Right ventricle myocardium inferior (tissue), 1 donor: ENCODE measurements at regions not wholly inside any gene's neighbourhood (a gene's known extent, or its start where the extent isn't known, plus 50 kb on each side); places are given as distances from the start of the nearest gene placed in this dataset.
"Not testable (repeated sequence)": the region's sequence is repeated elsewhere in the genome, so short reads cannot be mapped to it uniquely, and the experiment has no call there.

Experiments
- ATAC-seq: fragments of 200-7000 bp; cut with Tn5 transposase; one replicate; pipeline ENCODE4 v1.9.1; 2020; ENCODE audit warnings: mild to moderate bottlenecking, moderate library complexity
- DNase-seq: peaks from one replicate; pipeline ENCODE4 v3.0.0; 2021; ENCODE audit errors: missing footprints
- intact Hi-C: fragments of 100-400 bp; cut with DNase I; formaldehyde crosslinking; loops from one replicate; pipeline ENCODE4 v1.11.0; 2022
- donor health status: DM: no; HTN: yes; CAD: no; lungs with severe emphysema.

DNA sequence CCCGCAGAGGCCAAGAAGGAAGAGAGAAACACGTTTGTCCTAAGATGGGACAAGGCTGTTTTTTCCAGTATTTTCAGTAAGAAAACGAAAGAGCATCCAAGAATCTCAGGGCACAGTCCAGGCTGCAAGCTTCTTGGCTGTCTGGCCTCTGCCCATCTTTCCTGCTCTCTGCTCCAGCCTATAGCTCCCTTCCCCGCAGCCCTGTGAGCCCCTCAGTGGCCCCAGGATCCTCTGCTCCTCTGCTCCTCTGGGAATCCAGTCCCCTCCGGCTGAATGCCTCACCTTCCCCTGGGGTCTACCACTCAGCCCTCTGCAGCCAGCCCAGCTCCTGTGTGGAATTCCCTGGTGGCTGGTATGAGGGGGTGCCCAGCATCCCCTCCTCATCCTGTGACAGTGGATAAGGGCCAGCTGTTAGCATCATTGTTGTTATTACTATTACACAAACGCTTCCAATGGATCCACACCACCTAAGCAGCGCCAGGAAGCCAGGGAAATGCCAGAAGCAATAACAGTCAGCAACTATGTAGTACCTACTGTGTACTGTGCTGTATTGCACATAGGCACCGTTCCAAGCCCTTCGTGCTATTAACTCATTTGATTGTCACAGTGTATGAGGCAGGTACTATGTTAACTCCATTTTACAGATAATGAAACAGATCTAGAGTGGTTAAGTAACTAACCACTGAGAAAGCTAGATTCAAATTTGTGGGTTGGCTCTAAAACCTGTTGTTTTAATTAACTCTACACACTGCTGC is 60.3 kb upstream of the PTPN1 start:
- intact Hi-C loops: loop anchor here (5.0 kb wide), 1 partner anchor 33 kb away; no protein-coding TSS in a partner anchor
- DNase-seq (no peak), ATAC-seq (no peak)

DNA sequence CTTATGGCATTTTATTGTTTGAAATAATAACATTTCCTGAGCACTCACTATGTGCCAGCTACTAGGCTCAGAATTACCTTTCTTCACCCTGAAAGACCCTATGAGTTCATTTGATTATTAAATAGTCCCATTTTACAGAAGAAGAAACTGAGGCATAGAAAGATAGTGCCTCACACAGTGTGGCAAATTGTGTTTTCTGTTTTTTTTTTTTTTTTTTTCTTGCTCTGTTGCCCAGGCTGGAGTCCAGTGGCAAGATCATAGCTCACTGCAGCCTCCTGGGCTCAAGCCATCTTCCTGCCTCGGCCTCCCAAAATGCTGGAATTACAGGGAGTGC is 59.7 kb upstream of the PTPN1 start:
- DNase-seq (no peak), ATAC-seq (no peak)
- intact Hi-C loops: loop anchor here (5.0 kb wide), 1 partner anchor 33 kb away; no protein-coding TSS in a partner anchor

DNA sequence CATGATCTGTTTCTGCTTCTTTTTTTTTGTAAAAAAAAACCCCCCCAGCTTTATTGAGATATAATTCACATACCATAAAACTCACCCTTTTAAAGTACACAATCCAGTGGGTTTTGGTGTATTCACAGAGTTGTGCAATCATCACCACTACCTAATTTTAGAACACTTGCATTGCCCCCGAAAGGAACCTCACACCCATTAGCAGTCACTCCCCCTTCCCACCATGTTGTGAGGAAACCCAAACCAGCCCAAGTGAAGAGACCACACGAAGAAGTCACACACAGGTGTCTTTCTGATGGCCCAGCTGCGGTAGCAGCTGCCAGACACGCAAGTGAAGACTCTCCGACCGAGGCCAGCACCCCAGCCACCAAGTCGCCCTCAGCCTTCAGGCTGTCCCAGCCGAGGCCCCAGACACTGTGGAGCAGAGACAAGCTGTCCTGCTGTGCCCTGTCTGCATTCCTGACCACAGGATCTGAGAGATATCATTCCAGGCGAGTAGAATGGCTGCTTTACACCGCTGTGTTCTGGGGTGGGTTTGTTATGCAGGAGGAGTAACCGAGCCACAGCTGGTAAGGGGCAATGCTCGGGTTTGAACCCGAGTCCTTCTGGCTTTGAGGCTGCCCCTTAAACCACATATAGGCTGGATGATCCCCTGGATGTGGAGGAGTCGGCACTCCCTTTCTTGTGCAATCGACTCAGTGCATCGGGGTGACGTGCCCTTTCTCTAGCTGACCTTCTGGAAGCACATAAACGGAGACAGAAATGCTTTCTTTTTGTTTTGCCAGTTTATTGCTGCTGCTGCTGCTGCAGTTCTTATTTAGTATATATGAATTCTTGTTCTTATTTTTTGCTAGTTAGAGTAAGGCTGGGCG is 59.1 kb upstream of the PTPN1 start:
- DNase-seq (no peak), ATAC-seq (peak; percentile 59)
- intact Hi-C loops: loop anchor here (5.0 kb wide), 1 partner anchor 34 kb away; no protein-coding TSS in a partner anchor

DNA sequence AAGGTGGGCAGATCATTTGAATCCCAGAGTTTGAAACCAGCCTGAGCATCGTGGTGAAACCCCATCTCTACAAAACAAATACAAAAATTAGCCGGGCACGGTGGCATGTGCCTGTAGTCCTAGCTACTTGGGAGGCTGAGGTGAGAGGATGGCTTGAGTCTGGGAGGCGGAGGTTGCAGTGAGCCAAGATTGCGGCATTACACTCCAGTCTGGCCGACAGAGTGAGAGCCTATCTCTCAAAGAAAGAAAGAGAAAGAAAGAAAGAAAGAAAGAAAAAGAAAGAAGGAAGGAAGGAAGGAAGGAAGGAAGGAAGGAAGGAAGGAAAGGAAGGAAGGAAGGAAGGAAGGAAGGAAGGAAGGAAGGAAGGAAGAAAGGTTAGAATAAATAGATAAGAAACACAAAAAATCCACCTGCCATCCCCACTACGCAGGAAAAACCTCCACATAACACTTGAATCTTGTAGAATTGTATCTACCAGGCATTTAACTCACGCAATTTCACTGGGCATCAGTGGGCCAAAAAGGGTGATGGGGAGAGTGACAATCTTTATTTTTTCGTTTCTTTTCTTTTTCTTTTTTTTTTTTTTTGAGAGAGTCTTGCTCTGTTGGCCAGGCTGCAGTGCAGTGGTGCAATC is 58.3 kb upstream of the PTPN1 start:
- DNase-seq, ATAC-seq: not testable (repeated sequence)
- intact Hi-C loops: loop anchor here (5.0 kb wide), 1 partner anchor 35 kb away; no protein-coding TSS in a partner anchor

DNA sequence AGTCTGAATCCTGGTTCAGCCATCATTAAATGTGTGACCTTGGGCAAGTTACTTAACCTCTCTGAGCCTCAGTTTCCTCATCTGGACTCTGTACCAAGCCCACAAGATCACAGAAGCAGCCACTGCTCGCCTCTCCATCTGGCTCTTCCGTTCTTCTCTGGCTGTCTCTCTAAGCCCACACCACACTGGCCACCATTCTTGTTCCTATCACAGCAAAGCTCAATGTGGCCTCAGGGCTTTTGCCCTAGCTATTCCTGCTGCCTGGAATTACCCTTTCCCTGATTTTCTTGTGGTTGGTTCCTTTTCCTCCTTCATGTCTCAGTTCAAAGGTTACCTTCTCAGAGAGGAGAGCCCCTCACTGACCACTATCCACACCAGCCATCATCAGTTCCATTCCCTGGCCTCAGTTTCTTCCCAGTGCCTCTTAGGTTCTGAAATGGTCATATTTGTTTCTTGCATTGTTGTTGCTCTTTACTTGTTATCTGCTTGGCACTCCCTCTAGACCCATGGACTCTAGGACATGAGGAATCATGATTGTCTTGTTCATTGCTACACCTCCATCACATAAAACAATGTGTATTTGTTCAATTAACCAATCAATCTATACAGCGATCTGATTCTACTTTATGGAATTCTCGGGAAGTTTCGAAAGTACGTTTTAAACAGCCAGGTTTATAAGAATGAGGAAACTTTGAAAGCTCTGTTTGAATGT is 56.5 kb upstream of the PTPN1 start:
- DNase-seq: no peak
- intact Hi-C loops: loop anchor here (5.0 kb wide), 1 partner anchor 36 kb away; no protein-coding TSS in a partner anchor
- ATAC-seq: no peak

DNA sequence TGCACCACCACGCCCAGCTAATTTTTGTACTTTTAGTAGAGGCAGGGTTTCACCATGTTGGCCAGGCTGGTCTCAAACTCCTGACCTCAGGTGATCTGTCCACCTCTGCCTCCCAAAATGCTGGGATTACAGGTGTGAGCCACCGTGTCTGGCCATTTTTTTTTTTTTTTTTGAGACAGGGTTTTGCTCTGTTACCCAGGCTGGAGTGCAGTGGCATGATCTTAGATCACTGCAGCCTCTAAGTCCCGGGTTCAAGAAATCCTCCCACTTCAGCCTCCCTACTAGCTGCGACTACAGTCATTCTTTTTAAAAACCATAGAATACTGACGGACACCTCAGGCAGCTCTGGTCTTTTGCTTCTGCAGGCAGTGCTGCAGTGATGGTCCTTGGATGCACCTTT is 54.9 kb upstream of the PTPN1 start:
- intact Hi-C loops: not testable (repeated sequence)

DNA sequence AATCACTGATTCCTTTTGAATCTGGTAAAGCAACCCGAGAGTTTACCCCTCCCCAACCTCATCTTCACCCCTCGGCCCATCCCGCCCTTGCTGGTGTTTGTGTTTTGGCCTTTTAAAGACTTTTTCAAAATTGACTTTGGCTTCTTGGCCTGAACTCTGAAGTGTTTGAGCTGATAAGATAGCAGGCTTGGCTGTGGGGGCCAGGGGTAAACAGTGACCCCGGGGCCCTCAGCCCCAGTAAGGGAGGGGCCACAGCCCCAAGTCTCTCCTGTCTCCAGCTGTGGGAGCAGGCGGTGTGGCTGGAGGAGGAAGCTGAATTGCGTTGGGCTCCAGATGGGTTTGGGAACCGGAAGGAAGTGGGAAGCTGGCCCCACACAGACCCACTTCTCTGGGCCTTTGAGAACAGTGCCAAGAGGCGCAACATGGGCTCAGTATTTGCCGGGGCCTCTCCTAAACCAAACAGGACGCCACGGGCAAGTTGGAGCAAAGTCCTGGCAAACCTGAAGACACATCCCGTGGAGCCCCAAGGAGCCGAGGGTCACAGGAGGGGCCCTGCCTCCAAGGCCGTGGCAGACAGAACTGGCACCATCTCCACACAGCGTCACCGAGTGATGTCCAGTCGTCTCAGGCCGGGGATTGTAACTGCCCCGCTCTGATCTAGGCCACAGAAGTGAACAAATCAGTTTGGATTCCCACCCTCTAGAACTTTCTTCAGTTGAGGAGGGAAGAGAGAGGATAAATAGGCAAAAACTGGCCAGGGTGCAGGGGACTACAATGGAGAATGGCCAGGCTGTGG is 54.3 kb upstream of the PTPN1 start:
- intact Hi-C loops: no loop called here
- ATAC-seq (peak; percentile 23), DNase-seq (peak; percentile 72)

More for the DNA sequence above, 54.9 kb upstream of the PTPN1 start:
- not testable (repeated sequence) for DNase-seq, ATAC-seq

DNA sequence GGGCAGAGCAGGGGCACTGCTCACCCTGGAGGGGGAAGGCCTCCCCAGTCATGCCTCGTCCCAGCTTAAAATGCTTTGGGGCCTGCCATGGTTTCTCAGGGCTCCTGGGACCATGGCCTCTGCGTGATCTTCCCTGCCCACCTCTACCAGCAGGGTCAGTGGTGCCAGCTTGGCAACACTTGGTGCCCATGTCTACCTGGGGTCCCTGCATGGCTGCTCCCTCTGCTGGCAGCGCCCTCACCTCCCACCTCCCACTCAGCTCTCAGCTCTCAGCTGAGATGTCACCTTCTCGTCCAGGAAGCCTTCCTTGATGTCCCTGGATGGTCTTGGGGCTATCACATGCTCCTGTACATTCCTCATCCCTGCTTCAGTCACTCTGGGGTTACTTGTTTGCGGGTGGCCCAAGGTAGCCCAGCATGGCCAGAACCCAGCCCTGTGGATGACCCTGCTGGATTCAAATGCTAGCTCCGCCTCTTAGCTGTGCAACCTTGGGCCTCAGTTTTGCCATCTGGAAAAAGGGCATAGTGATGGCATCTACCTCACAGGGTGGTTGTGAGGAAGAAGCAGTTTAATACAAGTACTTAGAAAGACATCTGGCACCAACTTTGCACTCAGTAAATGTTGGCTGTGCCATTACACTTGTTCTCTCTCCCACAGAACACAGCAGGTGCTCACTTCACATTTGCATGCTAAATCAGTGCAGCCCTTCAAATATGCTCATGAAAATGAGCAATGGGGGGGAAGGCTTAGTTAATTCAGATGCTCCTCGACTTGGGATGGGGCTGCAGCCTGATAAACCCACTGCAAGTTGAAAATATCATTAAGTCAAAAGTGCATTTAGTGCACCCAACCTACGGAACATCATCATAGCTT is 53.5 kb upstream of the PTPN1 start:
- DNase-seq: no peak
- intact Hi-C loops: no loop called here
- ATAC-seq: no peak

DNA sequence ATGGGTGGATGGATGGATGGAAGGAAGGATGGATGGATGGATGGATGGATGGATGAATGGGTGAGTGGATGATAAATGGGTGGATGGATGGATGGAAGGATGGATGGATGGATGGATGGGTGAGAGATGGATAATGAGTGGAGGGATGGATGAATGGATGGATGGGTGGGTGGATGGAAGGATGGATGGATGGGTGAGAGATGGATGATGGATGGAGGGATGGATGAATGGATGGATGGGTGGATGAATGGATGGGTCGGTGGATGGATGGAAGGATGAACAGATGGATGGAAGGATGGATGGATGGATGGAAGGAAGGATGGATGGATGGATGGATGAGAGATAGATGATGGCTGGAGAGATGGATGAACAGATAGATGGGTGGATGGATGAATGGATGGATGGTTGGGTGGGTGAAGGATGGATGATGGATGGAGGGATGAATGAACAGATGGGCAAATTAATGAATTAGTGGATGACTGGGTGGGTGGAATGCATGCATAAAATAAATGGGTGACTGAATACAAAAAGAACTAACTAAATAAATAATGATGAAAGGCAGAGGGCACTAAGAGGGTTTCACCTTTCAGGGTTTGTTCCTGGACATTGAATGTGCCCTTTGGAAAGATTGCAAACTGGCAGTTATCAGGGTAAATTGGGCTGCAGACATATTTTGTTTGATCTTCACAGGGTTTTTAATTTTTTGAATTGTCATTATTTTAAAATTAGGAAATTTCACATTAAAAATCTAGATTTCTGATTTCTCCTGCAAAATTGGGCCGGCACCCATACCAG is 50.9 kb upstream of the PTPN1 start:
- intact Hi-C loops: no loop called here
- ATAC-seq: no peak
- no peak for DNase-seq

DNA sequence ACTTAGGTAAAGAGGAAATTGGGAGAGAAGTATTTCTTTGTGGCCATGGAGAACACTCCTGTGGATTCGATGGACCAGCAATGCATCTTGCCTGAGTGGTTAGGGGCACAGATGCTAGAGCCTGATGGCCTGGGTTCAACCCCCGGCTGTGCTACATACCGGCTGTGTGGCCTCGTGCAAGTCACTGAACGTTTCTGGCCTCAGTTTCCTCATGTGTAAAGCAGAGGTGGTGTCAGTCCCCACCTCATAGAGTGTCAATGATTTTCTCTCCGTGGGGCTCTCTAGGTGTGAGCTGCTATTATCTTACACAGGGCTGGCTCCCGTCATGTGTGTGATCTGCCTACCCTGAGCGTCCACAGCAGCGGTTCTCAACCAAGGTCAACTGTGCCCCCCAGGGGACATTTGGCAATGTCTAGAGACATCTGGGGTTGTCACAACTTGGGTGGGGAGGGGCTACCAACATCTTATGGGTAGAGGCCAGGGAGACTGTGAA is 50.0 kb upstream of the PTPN1 start:
- ATAC-seq (no peak), DNase-seq (no peak)
- intact Hi-C loops: loop anchor here (2.0 to 5.0 kb wide), 3 partner anchors 59 to 178 kb away; no protein-coding TSS in a partner anchor
